AG10803 (cell line): ENCODE measurements at regions not wholly inside any gene's neighbourhood (a gene's known extent, or its start where the extent isn't known, plus 50 kb on each side); places are given as distances from the start of the nearest gene placed in this dataset.

Experiments
- DNase-seq: peaks from one replicate; pipeline ENCODE4 v3.0.0; 2010; ENCODE audit warnings: low read depth
- H3K4me3 ChIP-seq: 2 replicates; pipeline ENCODE4 v1.5.1; 2011; ENCODE audit warnings: mild to moderate bottlenecking, low read length, control low read depth
- TF ChIP-seq, protein P1 (sequence below): conservative IDR thresholded peaks from 2 replicates; pipeline ENCODE4 v1.5.1; 2011; ENCODE audit warnings: mild to moderate bottlenecking, low read length, control low read depth, inconsistent platforms

DNA sequence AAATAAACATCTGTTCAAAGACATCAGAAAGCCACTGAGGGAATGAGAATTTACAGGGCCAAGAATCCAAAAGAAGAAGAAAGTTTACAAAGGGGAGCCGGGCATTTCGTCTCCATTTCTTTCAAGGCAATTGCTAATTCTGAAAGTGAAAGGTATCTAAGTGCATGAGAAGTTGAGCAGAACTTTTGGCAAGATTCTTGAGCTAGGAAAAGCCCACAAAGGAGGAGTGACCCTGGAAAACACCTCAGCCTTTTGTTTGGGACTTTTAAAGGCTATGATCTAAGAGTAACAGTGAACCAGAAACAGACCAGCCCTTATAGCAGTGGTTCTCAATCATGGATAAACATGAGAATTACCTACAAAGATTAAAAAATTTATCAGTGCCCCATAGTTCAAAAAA is 87.4 kb downstream of the MDH1 start:
- no peak overlapping the region for H3K4me3 ChIP-seq
- TF ChIP-seq, protein P1, sequence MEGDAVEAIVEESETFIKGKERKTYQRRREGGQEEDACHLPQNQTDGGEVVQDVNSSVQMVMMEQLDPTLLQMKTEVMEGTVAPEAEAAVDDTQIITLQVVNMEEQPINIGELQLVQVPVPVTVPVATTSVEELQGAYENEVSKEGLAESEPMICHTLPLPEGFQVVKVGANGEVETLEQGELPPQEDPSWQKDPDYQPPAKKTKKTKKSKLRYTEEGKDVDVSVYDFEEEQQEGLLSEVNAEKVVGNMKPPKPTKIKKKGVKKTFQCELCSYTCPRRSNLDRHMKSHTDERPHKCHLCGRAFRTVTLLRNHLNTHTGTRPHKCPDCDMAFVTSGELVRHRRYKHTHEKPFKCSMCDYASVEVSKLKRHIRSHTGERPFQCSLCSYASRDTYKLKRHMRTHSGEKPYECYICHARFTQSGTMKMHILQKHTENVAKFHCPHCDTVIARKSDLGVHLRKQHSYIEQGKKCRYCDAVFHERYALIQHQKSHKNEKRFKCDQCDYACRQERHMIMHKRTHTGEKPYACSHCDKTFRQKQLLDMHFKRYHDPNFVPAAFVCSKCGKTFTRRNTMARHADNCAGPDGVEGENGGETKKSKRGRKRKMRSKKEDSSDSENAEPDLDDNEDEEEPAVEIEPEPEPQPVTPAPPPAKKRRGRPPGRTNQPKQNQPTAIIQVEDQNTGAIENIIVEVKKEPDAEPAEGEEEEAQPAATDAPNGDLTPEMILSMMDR, result no peak
- DNase-seq, result no peak

DNA sequence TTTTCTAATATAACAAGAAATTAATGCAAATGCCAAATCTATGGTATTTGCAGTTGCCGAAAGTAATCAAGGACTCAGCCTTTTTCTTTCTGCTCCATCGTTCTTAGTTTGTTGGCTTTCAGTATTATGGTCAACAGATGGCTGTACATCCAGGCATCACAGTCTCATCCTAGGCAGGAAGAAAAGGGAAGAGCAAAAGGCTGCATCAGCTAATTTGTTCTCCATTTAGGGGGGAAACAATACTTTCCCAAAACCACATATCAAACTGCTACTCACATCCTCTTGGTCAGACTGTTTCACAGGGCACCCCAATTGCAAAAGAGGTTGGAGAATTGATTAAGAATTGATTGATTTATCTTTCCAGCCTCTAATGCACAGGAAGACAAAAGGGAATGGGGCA is 89.3 kb downstream of the MDH1 start:
- TF ChIP-seq, protein P1, result no peak
- DNase-seq, result no peak
- no peak overlapping the region for H3K4me3 ChIP-seq

DNA sequence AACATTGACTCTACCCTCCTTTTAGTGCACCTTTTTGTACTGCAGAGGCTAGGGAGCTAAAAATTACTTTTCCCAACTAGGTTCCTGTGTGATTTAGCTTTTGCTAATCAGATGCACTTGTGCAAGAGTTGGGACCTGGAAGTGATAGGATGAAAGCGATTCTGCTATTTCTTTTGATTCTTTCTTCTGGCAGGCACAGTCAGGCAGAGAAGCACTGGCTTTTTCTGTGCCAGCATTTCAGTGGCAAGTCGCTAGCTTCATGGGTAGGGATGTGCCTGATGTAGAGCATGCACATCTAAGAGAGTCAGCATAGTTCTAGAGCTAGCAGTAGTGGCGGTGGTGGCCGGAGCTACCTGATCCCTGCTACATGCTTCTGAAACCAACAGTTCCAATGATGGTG is 89.8 kb downstream of the MDH1 start:
- TF ChIP-seq, protein P1, result no peak

DNA sequence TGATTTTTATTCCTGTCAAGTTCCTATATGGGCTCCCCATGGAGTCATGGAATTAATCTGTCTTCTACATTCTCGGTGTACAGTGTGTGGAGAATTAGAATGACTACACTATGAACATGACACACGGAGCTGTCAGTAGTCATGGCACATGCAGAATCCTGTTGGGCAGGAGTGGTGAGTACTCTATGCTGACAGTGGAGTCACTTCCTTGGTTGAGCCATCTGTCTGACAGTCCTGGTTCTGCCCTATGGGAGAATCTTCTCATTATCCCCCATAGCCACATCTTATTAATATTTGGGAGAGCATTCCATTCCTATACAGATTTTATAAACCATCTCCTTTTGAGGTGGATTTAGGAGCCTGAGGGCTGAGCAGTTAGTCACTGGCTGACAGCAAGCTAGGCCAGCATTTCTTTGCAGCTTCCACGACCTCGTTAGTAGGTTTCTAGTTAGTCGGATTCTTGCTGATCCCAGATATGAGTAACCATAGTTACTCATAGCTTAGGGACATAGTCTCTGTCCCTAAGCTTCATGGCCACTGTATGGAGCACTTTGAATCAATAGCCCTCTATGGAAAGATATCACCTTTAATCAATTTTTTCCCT is 90.6 kb downstream of the MDH1 start:
- TF ChIP-seq, protein P1, result no peak
- no peak overlapping the region for H3K4me3 ChIP-seq
- DNase-seq, result peak; percentile 40

More for the DNA sequence above, 89.8 kb downstream of the MDH1 start:
- no peak for DNase-seq
- H3K4me3 ChIP-seq, result no peak overlapping the region

DNA sequence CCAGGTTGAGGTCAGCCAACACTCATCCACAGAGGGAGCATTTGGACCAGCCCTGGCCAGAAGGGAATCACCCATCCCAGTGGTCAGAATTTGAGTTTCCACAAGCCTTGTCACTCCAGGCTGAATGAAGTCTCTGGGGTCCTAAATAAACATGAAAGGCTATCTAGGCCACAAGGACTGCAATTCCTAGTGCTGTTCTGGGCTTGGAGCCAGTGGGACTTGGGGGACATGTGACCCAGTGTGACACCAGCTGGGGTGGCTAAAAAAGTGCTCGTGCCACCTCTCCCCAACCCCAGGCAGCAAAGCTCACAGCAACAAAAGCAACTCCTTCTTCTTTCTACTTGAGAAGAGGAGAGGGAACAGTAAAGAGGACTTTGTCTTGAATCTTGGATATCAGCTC is 91.7 kb downstream of the MDH1 start:
- DNase-seq, result no peak
- TF ChIP-seq, protein P1, result no peak
- no peak overlapping the region for H3K4me3 ChIP-seq

DNA sequence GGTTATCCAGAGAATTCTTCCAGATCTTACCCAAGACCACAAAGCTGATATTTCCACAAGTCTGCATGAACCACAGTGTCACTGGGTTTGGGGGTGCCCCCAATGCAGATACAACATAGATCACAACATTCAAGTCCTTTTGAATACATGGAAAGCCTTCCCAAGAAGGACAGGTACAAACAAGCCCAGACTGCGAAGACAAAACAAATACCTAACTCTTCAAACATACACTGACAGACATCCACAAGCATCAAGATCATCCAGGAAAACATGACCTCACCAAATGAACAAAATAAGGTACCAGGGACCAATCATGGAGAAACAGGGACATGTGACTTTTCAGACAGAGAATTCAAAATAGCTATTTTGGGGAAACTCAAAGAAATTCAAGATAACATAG is 93.1 kb downstream of the MDH1 start:
- DNase-seq, result no peak
- TF ChIP-seq, protein P1, result no peak
- H3K4me3 ChIP-seq, result no peak overlapping the region

DNA sequence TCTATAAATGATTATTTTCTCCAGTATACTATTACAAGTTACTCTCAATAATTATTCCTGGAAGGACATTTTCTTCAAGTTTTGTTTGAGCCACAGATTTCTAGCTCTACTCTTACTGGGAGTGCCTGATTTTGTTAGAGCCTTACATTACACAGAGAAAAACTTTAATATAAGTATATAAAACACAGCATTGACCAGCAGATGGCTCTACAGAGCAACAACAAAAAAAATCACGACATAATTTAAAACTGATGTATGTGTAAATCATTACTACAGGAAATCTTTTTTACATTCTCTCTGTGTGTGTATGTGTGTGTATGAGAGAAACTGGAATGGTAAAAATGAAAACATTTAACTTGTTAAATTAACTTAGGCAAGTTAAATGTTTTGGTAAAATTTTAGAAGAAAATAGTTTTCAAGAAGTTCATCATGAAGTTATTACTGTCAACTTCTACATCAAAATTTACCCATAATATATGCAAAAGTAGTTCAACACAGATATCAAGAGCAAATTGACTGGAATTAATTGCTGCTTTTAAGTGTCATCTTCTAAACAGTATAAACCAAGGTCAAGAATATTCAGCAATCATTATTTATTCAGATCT is 103.3 kb downstream of the MDH1 start:
- TF ChIP-seq, protein P1, result peak; percentile 61
- peak; percentile 78 for DNase-seq
- H3K4me3 ChIP-seq, result no peak overlapping the region
